ENCODE measurements at regions not wholly inside any gene's neighbourhood (a gene's known extent, or its start where the extent isn't known, plus 50 kb on each side); places are given as distances from the start of the nearest gene placed in this dataset.

- ATAC-seq (no peak), DNase-seq (ENCODE audit: low read depth, low spot score) (no peak)
- Histone ChIP-seq H3K4me1 (ENCODE audit: control insufficient read depth in 1 of 2, insufficient read depth in 2 of 2, low read length in 2 of 2) (no peaks in the 10 kb centered on the region), H3K9me3 (ENCODE audit: control insufficient read depth in 1 of 2, insufficient read depth in 1 of 2, low read depth in 1 of 2, low read length in 2 of 2) (no peaks in the 10 kb centered on the region), H3K4me3 (replicated peaks in 1 of 2; ENCODE audit: low read depth in 1 of 2, low read length in 2 of 2) (no peak overlapping the region), H4K20me1 (ENCODE audit: insufficient read depth) (no peaks in the 10 kb centered on the region), H3K4me2 (ENCODE audit: low read length) (no peak overlapping the region), H3K27ac (ENCODE audit: low read depth, low read length) (no peak overlapping the region), H3K9ac (ENCODE audit: low read length) (no peak overlapping the region), H2AFZ (ENCODE audit: low read depth, low read length, poor library complexity, severe bottlenecking) (no peak overlapping the region), H3K79me2 (ENCODE audit: insufficient read depth, low read length) (no peaks in the 10 kb centered on the region), H3K9me2 (ENCODE audit: insufficient read depth) (no peaks in the 10 kb centered on the region), H3K27me3 (ENCODE audit: insufficient read depth, low read length) (peaks cover 4% of the 10 kb centered on the region; the same call in 1 of the 2 replicates), H3K36me3 (ENCODE audit: control insufficient read depth in 1 of 2, insufficient read depth in 2 of 2, low read length in 2 of 2) (no peaks in the 10 kb centered on the region)
- POLR2A ChIA-PET = no interaction called here
- TF ChIP-seq ZFX (IDR thresholded peaks at IDR 0.05) (no peak), ZNF274 (IDR thresholded peaks at IDR 0.05; ENCODE audit: low read depth, low read length) (no peak), EZH2 (IDR thresholded peaks at IDR 0.05) (no peak), FOSL1 (IDR thresholded peaks at IDR 0.05; ENCODE audit: low read depth) (no peak), POLR2AphosphoS5 (IDR thresholded peaks at IDR 0.05; ENCODE audit: low read depth, low read length) (no peak), EGR1 (IDR thresholded peaks at IDR 0.05; ENCODE audit: low read depth) (no peak), YY1 (IDR thresholded peaks at IDR 0.05; ENCODE audit: extremely low read depth, insufficient replicate concordance, low read depth, low read length) (no peak)
- TF ChIP-seq, protein P1, sequence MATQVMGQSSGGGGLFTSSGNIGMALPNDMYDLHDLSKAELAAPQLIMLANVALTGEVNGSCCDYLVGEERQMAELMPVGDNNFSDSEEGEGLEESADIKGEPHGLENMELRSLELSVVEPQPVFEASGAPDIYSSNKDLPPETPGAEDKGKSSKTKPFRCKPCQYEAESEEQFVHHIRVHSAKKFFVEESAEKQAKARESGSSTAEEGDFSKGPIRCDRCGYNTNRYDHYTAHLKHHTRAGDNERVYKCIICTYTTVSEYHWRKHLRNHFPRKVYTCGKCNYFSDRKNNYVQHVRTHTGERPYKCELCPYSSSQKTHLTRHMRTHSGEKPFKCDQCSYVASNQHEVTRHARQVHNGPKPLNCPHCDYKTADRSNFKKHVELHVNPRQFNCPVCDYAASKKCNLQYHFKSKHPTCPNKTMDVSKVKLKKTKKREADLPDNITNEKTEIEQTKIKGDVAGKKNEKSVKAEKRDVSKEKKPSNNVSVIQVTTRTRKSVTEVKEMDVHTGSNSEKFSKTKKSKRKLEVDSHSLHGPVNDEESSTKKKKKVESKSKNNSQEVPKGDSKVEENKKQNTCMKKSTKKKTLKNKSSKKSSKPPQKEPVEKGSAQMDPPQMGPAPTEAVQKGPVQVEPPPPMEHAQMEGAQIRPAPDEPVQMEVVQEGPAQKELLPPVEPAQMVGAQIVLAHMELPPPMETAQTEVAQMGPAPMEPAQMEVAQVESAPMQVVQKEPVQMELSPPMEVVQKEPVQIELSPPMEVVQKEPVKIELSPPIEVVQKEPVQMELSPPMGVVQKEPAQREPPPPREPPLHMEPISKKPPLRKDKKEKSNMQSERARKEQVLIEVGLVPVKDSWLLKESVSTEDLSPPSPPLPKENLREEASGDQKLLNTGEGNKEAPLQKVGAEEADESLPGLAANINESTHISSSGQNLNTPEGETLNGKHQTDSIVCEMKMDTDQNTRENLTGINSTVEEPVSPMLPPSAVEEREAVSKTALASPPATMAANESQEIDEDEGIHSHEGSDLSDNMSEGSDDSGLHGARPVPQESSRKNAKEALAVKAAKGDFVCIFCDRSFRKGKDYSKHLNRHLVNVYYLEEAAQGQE (IDR thresholded peaks at IDR 0.05; ENCODE audit: low read depth) = no peak
- TF ChIP-seq, protein P2, sequence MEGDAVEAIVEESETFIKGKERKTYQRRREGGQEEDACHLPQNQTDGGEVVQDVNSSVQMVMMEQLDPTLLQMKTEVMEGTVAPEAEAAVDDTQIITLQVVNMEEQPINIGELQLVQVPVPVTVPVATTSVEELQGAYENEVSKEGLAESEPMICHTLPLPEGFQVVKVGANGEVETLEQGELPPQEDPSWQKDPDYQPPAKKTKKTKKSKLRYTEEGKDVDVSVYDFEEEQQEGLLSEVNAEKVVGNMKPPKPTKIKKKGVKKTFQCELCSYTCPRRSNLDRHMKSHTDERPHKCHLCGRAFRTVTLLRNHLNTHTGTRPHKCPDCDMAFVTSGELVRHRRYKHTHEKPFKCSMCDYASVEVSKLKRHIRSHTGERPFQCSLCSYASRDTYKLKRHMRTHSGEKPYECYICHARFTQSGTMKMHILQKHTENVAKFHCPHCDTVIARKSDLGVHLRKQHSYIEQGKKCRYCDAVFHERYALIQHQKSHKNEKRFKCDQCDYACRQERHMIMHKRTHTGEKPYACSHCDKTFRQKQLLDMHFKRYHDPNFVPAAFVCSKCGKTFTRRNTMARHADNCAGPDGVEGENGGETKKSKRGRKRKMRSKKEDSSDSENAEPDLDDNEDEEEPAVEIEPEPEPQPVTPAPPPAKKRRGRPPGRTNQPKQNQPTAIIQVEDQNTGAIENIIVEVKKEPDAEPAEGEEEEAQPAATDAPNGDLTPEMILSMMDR (IDR thresholded peaks at IDR 0.05 in 2 of 3, conservative IDR thresholded peaks at IDR 0.05 in 1 of 3; ENCODE audit: borderline replicate concordance in 1 of 3, insufficient read depth in 1 of 3, low read depth in 2 of 3, low read length in 2 of 3) = no peak
- CTCF ChIA-PET = interaction anchor here (0.7 kb wide), 1 partner anchor 10 kb away, joined by 3 read pairs; no protein-coding TSS in a partner anchor
- BruUV-seq (replicated peaks) = no TSS peak
- RAD21 ChIA-PET (ENCODE audit: low non-redundant PET in 1 of 2, low total read pairs in 2 of 2, uncharacterized antibody in 2 of 2, unreplicated experiment in 2 of 2) = no interaction called here
- intact Hi-C loops (cut with micrococcal nuclease) = no loop called here
Observed at GRCh38 chr16:66287416-66287815, 79.1 kb upstream of the CDH5 start.
